Loucy (cell line): ENCODE measurements at regions not wholly inside any gene's neighbourhood (a gene's known extent, or its start where the extent isn't known, plus 50 kb on each side); places are given as distances from the start of the nearest gene placed in this dataset.
"Not testable (repeated sequence)": the region's sequence is repeated elsewhere in the genome, so short reads cannot be mapped to it uniquely, and the experiment has no call there.

Experiments used
- H2AFZ ChIP-seq: fragments of 200-600 bp; sonication (generic); 2 replicates; pipeline ENCODE4 v1.6.0; 2016; ENCODE audit warnings: antibody characterized with exemption, mild to moderate bottlenecking, low read length, moderate library complexity
- H3F3A ChIP-seq: fragments of 200-600 bp; 2 replicates; pipeline ENCODE4 v1.6.0; 2016; ENCODE audit warnings: antibody characterized with exemption, low read depth, mild to moderate bottlenecking
- H3K27me3 ChIP-seq: fragments of 200-600 bp; sonication (generic); 2 replicates; pipeline ENCODE4 v1.6.1; 2014; ENCODE audit warnings: low read length, mild to moderate bottlenecking; ENCODE audit not compliant: insufficient read depth, poor library complexity, severe bottlenecking
- H3K36me3 ChIP-seq: fragments of 200-600 bp; sonication (generic); 2 replicates; pipeline ENCODE4 v1.6.1; 2016; ENCODE audit warnings: low read length; ENCODE audit not compliant: insufficient read depth
- H3K4me1 ChIP-seq: fragments of 200-600 bp; sonication (generic); 2 replicates; pipeline ENCODE4 v1.5.1; 2014; ENCODE audit warnings: low read length, mild to moderate bottlenecking; ENCODE audit not compliant: insufficient read depth, poor library complexity, severe bottlenecking
- H3K4me2 ChIP-seq: fragments of 200-600 bp; sonication (generic); 2 replicates; pipeline ENCODE4 v1.6.0; 2014; ENCODE audit warnings: antibody characterized with exemption, low read length, low read depth, mild to moderate bottlenecking; ENCODE audit not compliant: poor library complexity, severe bottlenecking
- H3K4me3 ChIP-seq: fragments of 200-600 bp; sonication (generic); 2 replicates; pipeline ENCODE4 v1.5.1; 2014; ENCODE audit warnings: low read length, mild to moderate bottlenecking, mixed read lengths; ENCODE audit not compliant: poor library complexity, severe bottlenecking
- H3K79me2 ChIP-seq: fragments of 200-600 bp; sonication (generic); 2 replicates; pipeline ENCODE4 v1.6.1; 2014; ENCODE audit warnings: low read length; ENCODE audit not compliant: insufficient read depth
- H3K9ac ChIP-seq: fragments of 200-600 bp; sonication (generic); 2 replicates; pipeline ENCODE4 v1.6.0; 2014; ENCODE audit warnings: mild to moderate bottlenecking, low read depth, low read length, moderate library complexity; ENCODE audit not compliant: poor library complexity, severe bottlenecking
- H3K9me2 ChIP-seq: fragments of 200-600 bp; sonication (generic); replicated peaks from 2 replicates; pipeline ENCODE4 v1.6.1; 2016; ENCODE audit warnings: low read depth, low read length, mixed read lengths
- H3K9me3 ChIP-seq: fragments of 200-600 bp; sonication (generic); 2 replicates; pipeline ENCODE4 v1.6.1; 2014; ENCODE audit warnings: mild to moderate bottlenecking, antibody characterized with exemption, low read length, low read depth; ENCODE audit not compliant: insufficient read depth
- H4K20me1 ChIP-seq: fragments of 200-600 bp; sonication (generic); 2 replicates; pipeline ENCODE4 v1.6.0; 2014; ENCODE audit warnings: antibody characterized with exemption, low read length, mild to moderate bottlenecking; ENCODE audit not compliant: insufficient read depth, poor library complexity, severe bottlenecking
- CTCF ChIP-seq: fragments of 200-600 bp; sonication (generic); conservative IDR thresholded peaks from 2 replicates; pipeline ENCODE4 v1.5.1; 2014; ENCODE audit warnings: mild to moderate bottlenecking, antibody characterized with exemption, low read length
- EZH2phosphoT487 ChIP-seq: fragments of 200-600 bp; IDR thresholded peaks from 2 replicates; pipeline ENCODE4 v1.6.1; 2018; ENCODE audit warnings: antibody characterized with exemption, mild to moderate bottlenecking, moderate library complexity, borderline replicate concordance

- Histone ChIP-seq H2AFZ (no peak overlapping the region), H3K27me3 (no peaks in the 10 kb centered on the region), H3K9ac (no peak overlapping the region), H3K79me2 (no peaks in the 10 kb centered on the region), H3K9me3 (no peaks in the 10 kb centered on the region), H3K4me1 (no peaks in the 10 kb centered on the region), H3K4me3 (no peak overlapping the region), H3K4me2 (no peak overlapping the region), H3K9me2 (no peaks in the 10 kb centered on the region), H3F3A (no peaks in the 10 kb centered on the region), H3K36me3 (no peaks in the 10 kb centered on the region), H4K20me1 (no peaks in the 10 kb centered on the region)
- TF ChIP-seq EZH2phosphoT487 (no peak), CTCF (no peak)
These were observed 558.2 kb downstream of the ZNF674 start for GRCh38 chrX:45986971-45987370.

GRCh38 chrX:45986081-45986480 is 559.1 kb downstream of the ZNF674 start:
- Histone ChIP-seq H3K4me1 (no peaks in the 10 kb centered on the region), H3K9ac (no peak overlapping the region), H3F3A (no peaks in the 10 kb centered on the region), H3K4me3 (no peak overlapping the region), H4K20me1 (no peaks in the 10 kb centered on the region), H3K36me3 (no peaks in the 10 kb centered on the region), H3K9me2 (no peaks in the 10 kb centered on the region), H3K4me2 (no peak overlapping the region), H3K27me3 (no peaks in the 10 kb centered on the region), H3K9me3 (no peaks in the 10 kb centered on the region), H3K79me2 (no peaks in the 10 kb centered on the region), H2AFZ (no peak overlapping the region)
- TF ChIP-seq CTCF (no peak), EZH2phosphoT487 (no peak)

GRCh38 chrX:45982958-45983727 is 562.1 kb downstream of the ZNF674 start:
- not testable (repeated sequence) for H3K9me3 ChIP-seq, H2AFZ ChIP-seq, H3K4me2 ChIP-seq, H3K9ac ChIP-seq, H3K27me3 ChIP-seq, H3K4me1 ChIP-seq, H4K20me1 ChIP-seq, H3K36me3 ChIP-seq, H3K9me2 ChIP-seq, H3K79me2 ChIP-seq, H3K4me3 ChIP-seq, H3F3A ChIP-seq

- H3K4me3 ChIP-seq, result no peak overlapping the region
- no peaks in the 10 kb centered on the region for H3K27me3 ChIP-seq
- H3F3A ChIP-seq, result no peaks in the 10 kb centered on the region
- H4K20me1 ChIP-seq, result no peaks in the 10 kb centered on the region
- no peak for TF ChIP-seq CTCF
- no peak for TF ChIP-seq EZH2phosphoT487
- H3K4me2 ChIP-seq, result no peak overlapping the region
- no peaks in the 10 kb centered on the region for H3K9me2 ChIP-seq
- H3K9ac ChIP-seq, result no peak overlapping the region
- H3K4me1 ChIP-seq, result no peaks in the 10 kb centered on the region
- no peaks in the 10 kb centered on the region for H3K79me2 ChIP-seq
- no peak overlapping the region for H2AFZ ChIP-seq
- H3K36me3 ChIP-seq, result no peaks in the 10 kb centered on the region
- H3K9me3 ChIP-seq, result no peaks in the 10 kb centered on the region
These were observed 564.5 kb downstream of the ZNF674 start for GRCh38 chrX:45980726-45981125.
